ENCODE measurements at regions not wholly inside any gene's neighbourhood (a gene's known extent, or its start where the extent isn't known, plus 50 kb on each side); places are given as distances from the start of the nearest gene placed in this dataset.
A peak's percentile ranks its signal among the peaks of the same experiment; 100 is the strongest.

GRCh38 chr11:31997955-31998354 is 92.9 kb upstream of the RCN1 start:
- no peak for DNase-seq

- DNase-seq = no peak
Measured at GRCh38 chr11:31996159-31996881, 94.6 kb upstream of the RCN1 start.

- DNase-seq = no peak
Measured at GRCh38 chr11:31995525-31996094, 95.3 kb upstream of the RCN1 start.

GRCh38 chr11:31995032-31995431 is 95.8 kb upstream of the RCN1 start:
- no peak for DNase-seq

- DNase-seq = no peak
Measured at GRCh38 chr11:31987118-31988005, 103.5 kb upstream of the RCN1 start.

GRCh38 chr11:31986201-31986889 is 104.5 kb upstream of the RCN1 start:
- no peak for DNase-seq

- DNase-seq = no peak
Measured at GRCh38 chr11:31981457-31981856, 109.4 kb upstream of the RCN1 start.

GRCh38 chr11:31977343-31977742 is 113.5 kb upstream of the RCN1 start:
- no peak for DNase-seq

- no peak for DNase-seq
Measured at GRCh38 chr11:31974366-31975136, 116.3 kb upstream of the RCN1 start.

- no peak for DNase-seq
Measured at GRCh38 chr11:31973172-31973571, 117.7 kb upstream of the RCN1 start.

- no peak for DNase-seq
Measured at GRCh38 chr11:31972623-31973022, 118.3 kb upstream of the RCN1 start.

GRCh38 chr11:31969359-31969702 is 121.5 kb upstream of the RCN1 start:
- no peak for DNase-seq

GRCh38 chr11:31968461-31969358 is 122.2 kb upstream of the RCN1 start:
- no peak for DNase-seq

- DNase-seq = no peak
Measured at GRCh38 chr11:31967404-31968130, 123.3 kb upstream of the RCN1 start.

- DNase-seq = no peak
Measured at GRCh38 chr11:31966846-31967245, 124.0 kb upstream of the RCN1 start.

GRCh38 chr11:31964181-31964580 is 126.7 kb upstream of the RCN1 start:
- DNase-seq = no peak

- no peak for DNase-seq
Measured at GRCh38 chr11:31960126-31960525, 130.7 kb upstream of the RCN1 start.

- DNase-seq = no peak
Measured at GRCh38 chr11:31959716-31960115, 131.2 kb upstream of the RCN1 start.

GRCh38 chr11:31958076-31958735 is 132.7 kb upstream of the RCN1 start:
- DNase-seq = peak; percentile 53

- DNase-seq = no peak
Measured at GRCh38 chr11:31957674-31958073, 133.2 kb upstream of the RCN1 start.

Data from activated CD4-positive, alpha-beta T cell treated with anti-CD3 and anti-CD28 coated beads, Interleukin-2, amount 50 U/mL, for 1 hour (primary cell).